Osteoblast (primary cell): ENCODE measurements at regions not wholly inside any gene's neighbourhood (a gene's known extent, or its start where the extent isn't known, plus 50 kb on each side); places are given as distances from the start of the nearest gene placed in this dataset.

Experiments
- DNase-seq: peaks from one replicate; pipeline ENCODE4 v3.0.0; 2011; ENCODE audit warnings: low spot score, mixed read lengths; ENCODE audit not compliant: insufficient read length; ENCODE audit errors: missing footprints
- H2AFZ ChIP-seq: 2 replicates; pipeline ENCODE4 v1.6.0; 2011; ENCODE audit warnings: mild to moderate bottlenecking, low read length
- H3K27ac ChIP-seq: 2 replicates; pipeline ENCODE4 v1.5.1; 2011; ENCODE audit warnings: mild to moderate bottlenecking, low read depth, low read length, moderate library complexity
- H3K27me3 ChIP-seq: 2 replicates; pipeline ENCODE4 v1.6.0; 2012; ENCODE audit warnings: mild to moderate bottlenecking, control low read depth, inconsistent platforms, low read length, moderate library complexity; ENCODE audit not compliant: insufficient read depth
- H3K36me3 ChIP-seq: 2 replicates; pipeline ENCODE4 v1.5.1; 2011; ENCODE audit warnings: mild to moderate bottlenecking, low read length, control low read depth, moderate library complexity; ENCODE audit not compliant: insufficient read depth
- H3K4me1 ChIP-seq: 2 replicates; pipeline ENCODE4 v1.5.1; 2011; ENCODE audit warnings: mild to moderate bottlenecking, low read length, control low read depth, moderate library complexity; ENCODE audit not compliant: insufficient read depth
- H3K4me2 ChIP-seq: 2 replicates; pipeline ENCODE4 v1.6.0; 2011; ENCODE audit warnings: mild to moderate bottlenecking, low read length; ENCODE audit not compliant: insufficient read depth
- H3K4me3 ChIP-seq: fragments of 200-600 bp; sonication (generic); 3 replicates; pipeline ENCODE4 v1.5.1; 2012; ENCODE audit warnings: mild to moderate bottlenecking, low read length, inconsistent platforms; ENCODE audit not compliant: insufficient read depth
- H3K79me2 ChIP-seq: 2 replicates; pipeline ENCODE4 v1.6.0; 2012; ENCODE audit warnings: mild to moderate bottlenecking, low read length, control low read depth, inconsistent platforms; ENCODE audit not compliant: insufficient read depth
- H3K9me3 ChIP-seq: 2 replicates; pipeline ENCODE4 v1.5.1; 2011; ENCODE audit warnings: low read depth, low read length, control low read depth
- H4K20me1 ChIP-seq: 2 replicates; pipeline ENCODE4 v1.6.0; 2012; ENCODE audit warnings: mild to moderate bottlenecking, low read length, control low read depth; ENCODE audit not compliant: insufficient read depth
- CTCF ChIP-seq: IDR thresholded peaks from 2 replicates; pipeline ENCODE4 v1.5.1; 2011; ENCODE audit warnings: mild to moderate bottlenecking, low read depth, low read length, moderate library complexity; ENCODE audit errors: extremely low read depth

- no peak overlapping the region for H3K4me3 ChIP-seq
- TF ChIP-seq CTCF, result no peak
- no peaks in the 10 kb centered on the region for H3K4me1 ChIP-seq
- no peaks in the 10 kb centered on the region for H3K9me3 ChIP-seq
- no peak overlapping the region for H2AFZ ChIP-seq
- no peak overlapping the region for H3K27ac ChIP-seq
- H3K79me2 ChIP-seq, result peaks cover 8% of the 10 kb centered on the region
- no peaks in the 10 kb centered on the region for H3K36me3 ChIP-seq
- H3K27me3 ChIP-seq, result no peaks in the 10 kb centered on the region
- no peak overlapping the region for H3K4me2 ChIP-seq
- peaks cover 44% of the 10 kb centered on the region for H4K20me1 ChIP-seq
- DNase-seq, result no peak
Observed at GRCh38 chr11:8789864-8790263, 107.3 kb downstream of the RPL27A start.

- DNase-seq, result no peak
- H3K79me2 ChIP-seq, result peaks cover 8% of the 10 kb centered on the region
- no peaks in the 10 kb centered on the region for H3K9me3 ChIP-seq
- no peaks in the 10 kb centered on the region for H3K27me3 ChIP-seq
- H3K27ac ChIP-seq, result no peak overlapping the region
- no peak overlapping the region for H3K4me3 ChIP-seq
- H2AFZ ChIP-seq, result no peak overlapping the region
- peaks cover 44% of the 10 kb centered on the region for H4K20me1 ChIP-seq
- no peak overlapping the region for H3K4me2 ChIP-seq
- TF ChIP-seq CTCF, result no peak
- no peaks in the 10 kb centered on the region for H3K36me3 ChIP-seq
- no peaks in the 10 kb centered on the region for H3K4me1 ChIP-seq
Observed at GRCh38 chr11:8790968-8791367, 108.4 kb downstream of the RPL27A start.

GRCh38 chr11:8792710-8793109 is 110.1 kb downstream of the RPL27A start:
- Histone ChIP-seq H3K4me1 (no peaks in the 10 kb centered on the region), H3K4me2 (no peak overlapping the region), H3K79me2 (peaks cover 6% of the 10 kb centered on the region), H3K9me3 (no peaks in the 10 kb centered on the region), H4K20me1 (peaks cover 40% of the 10 kb centered on the region), H3K36me3 (no peaks in the 10 kb centered on the region), H3K27ac (no peak overlapping the region), H3K27me3 (no peaks in the 10 kb centered on the region), H3K4me3 (no peak overlapping the region), H2AFZ (no peak overlapping the region)
- DNase-seq, result no peak
- TF ChIP-seq CTCF, result no peak

- Histone ChIP-seq H3K4me2 (no peak overlapping the region), H3K4me1 (no peaks in the 10 kb centered on the region), H2AFZ (no peak overlapping the region), H3K27ac (no peak overlapping the region), H3K27me3 (no peaks in the 10 kb centered on the region), H4K20me1 (peaks cover 39% of the 10 kb centered on the region), H3K36me3 (no peaks in the 10 kb centered on the region), H3K79me2 (peaks cover 6% of the 10 kb centered on the region), H3K4me3 (no peak overlapping the region), H3K9me3 (no peaks in the 10 kb centered on the region)
- DNase-seq, result no peak
- TF ChIP-seq CTCF, result no peak
Observed at GRCh38 chr11:8793114-8793777, 110.7 kb downstream of the RPL27A start.
